Spleen (tissue), 7 donors: ENCODE measurements at regions not wholly inside any gene's neighbourhood (a gene's known extent, or its start where the extent isn't known, plus 50 kb on each side); places are given as distances from the start of the nearest gene placed in this dataset.

Experiments used
- CTCF ChIP-seq, 11 experiments: fragments of 200-600 bp in 7 of 11; fragments of 450-650 bp in 4 of 11; sonication (generic) in 4 of 11; IDR thresholded peaks in 8 of 11; conservative IDR thresholded peaks in 3 of 11; 1 replicate in 7 of 11; 2 replicates in 4 of 11; pipeline versions ENCODE4 v1.4.0 to v1.8.0; 2016 to 2021; ENCODE audit warnings: antibody characterized with exemption in 11 of 11, inconsistent platforms in 4 of 11, mild to moderate bottlenecking in 1 of 11
- POLR2A ChIP-seq, 3 donors: fragments of 450-650 bp; IDR thresholded peaks; one replicate each; pipeline ENCODE4 v1.5.1; 2017; ENCODE audit warnings: antibody characterized with exemption in 3 of 3, mild to moderate bottlenecking in 1 of 3
- donor health status: DM: no; HTN: no; CAD: no; lungs with moderate emphysema.
- donor health status: DM: no; HTN: no; CAD: no.
- donor health status: DM: no; HTN: no; CAD: no.

DNA sequence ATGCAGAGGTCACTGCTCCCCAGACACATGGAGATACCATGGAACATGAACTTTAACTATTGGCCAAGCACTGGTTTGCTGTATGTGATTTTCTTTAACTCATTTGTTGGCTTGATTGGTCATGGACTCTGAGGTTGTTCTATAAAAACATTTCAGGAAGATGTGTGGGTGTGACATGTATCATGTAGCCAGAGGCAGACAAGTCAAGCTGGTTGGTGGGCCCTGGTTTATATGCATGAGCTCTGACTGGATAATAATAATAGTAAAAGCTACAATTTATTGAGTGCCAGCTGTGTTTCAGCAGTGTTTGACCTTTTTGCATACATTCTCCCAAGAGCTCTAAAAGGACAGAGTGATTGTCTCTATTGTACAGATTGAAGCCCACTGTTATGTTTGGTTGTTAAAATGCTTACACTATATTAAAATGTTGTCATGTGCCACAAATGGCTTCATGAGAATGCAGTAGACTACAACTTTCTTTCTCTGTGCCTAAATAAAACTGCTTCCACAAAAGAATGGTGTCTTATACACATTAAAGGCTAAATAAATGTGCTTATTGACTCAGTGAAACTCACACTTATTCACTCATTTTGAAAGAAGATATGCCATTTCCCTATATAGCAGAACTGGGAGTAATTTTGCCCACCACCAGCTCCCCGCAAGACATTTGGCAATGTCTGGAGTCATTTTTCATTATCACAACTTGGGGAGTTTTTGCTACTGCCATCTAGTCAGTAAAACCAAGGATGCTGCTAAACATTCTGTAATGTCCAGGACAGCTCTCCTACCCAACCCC is 243.6 kb upstream of the NFE2L3 start:
- TF ChIP-seq CTCF (IDR thresholded peaks at IDR 0.05 in 8 of 11, conservative IDR thresholded peaks at IDR 0.05 in 3 of 11) (no peak), POLR2A (IDR thresholded peaks at IDR 0.05) (no peak)
